HUDEP-2 (cell line): ENCODE measurements at regions not wholly inside any gene's neighbourhood (a gene's known extent, or its start where the extent isn't known, plus 50 kb on each side); places are given as distances from the start of the nearest gene placed in this dataset.

ENCODE experiments used
- DNase-seq, 76 experiments: peaks; one replicate each; lab custom pipeline; 2025; ENCODE audit not compliant: unreplicated experiment in 76 of 76; lab: John Stamatoyannopoulos, UW

DNA sequence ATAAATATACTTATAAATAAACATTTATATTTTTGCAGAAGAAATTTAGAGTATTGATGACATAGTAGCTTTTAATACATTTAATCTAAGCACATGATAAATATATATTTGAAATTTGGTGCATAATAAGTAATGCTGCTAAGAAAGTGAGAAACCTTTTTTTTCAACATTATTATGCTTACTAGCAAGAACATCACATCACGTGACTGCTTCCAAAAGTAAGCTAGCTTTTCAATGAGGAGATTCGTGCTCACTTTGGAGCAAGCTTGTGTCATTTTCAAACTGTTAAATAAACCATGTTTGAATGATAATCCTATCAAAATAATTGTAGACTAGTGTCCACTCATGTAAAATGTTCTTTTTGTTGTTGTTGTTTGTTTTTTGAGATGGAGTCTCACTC lies 109.0 kb upstream of the SLC4A7 start:
- no peak for DNase-seq

- DNase-seq: no peak
Measured at GRCh38 chr3:27591312-27592210, 107.4 kb upstream of the SLC4A7 start.

DNA sequence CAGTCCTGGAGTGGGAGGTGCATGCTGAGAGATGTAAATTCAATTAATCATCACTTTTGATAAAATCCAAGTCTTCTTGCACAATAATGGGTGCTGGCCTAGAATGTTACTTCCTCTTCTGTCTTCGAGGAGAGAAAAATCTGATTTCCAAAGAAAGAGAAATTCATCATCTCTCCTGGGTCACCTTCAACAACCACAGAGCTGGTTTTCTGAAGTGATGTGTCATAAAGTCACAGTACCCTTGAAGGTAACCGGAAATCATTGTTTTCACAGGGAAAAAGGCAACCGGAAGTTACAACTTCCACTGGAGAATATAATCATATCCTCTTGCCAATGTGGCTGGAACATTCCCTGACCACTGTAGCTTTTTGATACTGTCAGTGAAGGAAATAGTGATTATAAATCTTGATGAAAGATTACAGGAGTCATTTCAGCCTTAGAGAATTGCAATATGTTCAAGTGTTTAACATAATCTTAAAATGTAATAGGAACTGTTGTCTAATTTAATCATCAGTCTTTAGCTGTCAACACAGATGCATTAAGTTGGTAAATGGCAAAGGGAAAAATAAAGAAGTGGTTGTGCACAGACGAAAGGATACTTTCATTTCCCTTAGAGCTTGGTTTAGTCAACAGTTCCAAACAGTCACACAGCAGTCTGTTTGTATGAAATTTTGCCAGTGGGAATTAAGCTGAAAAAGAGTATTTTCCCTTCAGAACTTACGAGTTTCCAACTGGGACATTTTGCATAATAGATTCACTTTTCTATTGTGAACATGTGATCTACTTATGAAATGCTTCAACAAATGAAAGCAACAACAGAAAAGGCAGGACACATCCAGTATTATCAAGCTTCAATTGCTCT lies 106.5 kb upstream of the SLC4A7 start:
- DNase-seq: no peak

- DNase-seq: no peak
Measured at GRCh38 chr3:27589795-27590194, 105.6 kb upstream of the SLC4A7 start.

- no peak for DNase-seq
Measured at GRCh38 chr3:27585429-27585828, 101.2 kb upstream of the SLC4A7 start.

DNA sequence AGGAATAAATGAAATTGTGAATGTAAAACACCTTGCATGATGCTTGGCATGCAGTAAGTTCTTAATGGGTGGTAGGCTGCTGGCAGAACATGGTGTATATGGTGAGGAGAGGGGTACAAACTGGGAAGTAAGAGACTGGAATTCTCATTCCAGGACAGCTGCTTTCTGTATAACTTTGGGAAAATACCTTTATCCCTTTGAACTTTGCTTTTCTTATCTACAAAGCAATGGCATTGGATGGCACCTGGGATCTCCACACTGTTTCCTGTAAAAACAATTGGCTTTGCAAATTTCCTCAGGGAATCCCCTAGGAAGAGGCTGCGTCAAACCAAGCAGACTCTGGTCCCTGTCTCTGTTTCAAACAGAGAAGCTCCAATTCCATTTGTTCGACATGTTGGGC lies 100.7 kb upstream of the SLC4A7 start:
- no peak for DNase-seq

DNA sequence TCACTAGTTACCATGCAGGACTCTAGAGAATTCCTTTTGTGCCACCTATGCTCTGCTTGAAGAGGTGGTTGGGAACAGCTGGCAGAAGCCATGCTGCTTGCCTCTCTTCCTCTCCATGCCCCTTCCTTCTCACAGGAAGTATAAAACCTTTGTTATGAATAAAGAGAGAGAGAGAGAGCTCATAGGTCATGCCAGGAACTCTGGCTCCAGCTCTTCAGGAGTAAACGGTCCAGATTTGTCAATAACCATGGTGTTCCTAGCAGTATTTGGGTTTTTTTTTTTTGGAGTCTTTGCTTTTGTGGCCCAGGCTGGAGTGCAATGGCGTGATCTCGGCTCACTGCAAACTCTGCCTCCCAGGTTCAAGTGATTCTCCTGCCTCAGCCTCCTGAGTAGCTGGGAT lies 97.7 kb upstream of the SLC4A7 start:
- no peak for DNase-seq

DNA sequence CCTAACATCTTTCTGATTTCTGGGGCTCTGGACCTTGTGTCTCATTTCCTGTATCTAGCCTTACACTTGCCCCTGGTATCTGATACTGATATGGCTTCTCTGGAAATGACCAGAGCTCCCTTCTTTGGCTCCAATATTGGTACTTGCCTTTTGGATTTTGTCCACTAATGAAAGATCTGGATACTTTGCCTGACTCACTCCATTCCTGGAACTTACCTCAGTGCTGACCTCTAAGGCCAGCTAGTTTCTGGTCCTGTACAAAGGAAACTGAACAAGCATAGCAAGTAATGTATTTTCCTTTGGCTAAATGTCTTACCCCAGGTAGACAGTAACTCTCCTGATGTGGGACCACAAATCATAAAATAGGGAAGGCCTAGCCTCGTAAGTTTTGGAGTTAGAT lies 93.8 kb upstream of the SLC4A7 start:
- no peak for DNase-seq

- DNase-seq: no peak
Measured at GRCh38 chr3:27577504-27577903, 93.3 kb upstream of the SLC4A7 start.

DNA sequence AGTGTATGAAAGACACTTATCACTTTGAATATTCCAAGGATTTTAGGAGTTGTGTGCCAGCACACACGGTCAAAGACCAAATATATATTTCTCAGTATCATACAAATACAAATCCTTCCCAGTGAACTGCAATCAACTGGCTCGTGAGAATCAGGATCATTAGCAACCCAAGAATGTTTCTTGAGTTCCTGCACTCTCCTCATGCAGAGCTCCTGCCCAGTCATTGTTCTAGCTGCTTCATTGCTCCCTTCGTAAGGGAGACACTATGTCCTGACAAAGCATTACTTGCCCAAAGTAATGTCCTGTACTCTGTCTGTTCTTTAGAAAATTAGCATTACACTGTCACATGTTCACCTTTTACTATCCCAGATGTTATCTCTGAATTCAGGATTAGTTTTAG lies 92.0 kb upstream of the SLC4A7 start:
- no peak for DNase-seq

GRCh38 chr3:27575499-27575898 lies 91.3 kb upstream of the SLC4A7 start:
- DNase-seq: no peak

- DNase-seq: no peak
Measured at GRCh38 chr3:27574438-27574795, 90.2 kb upstream of the SLC4A7 start.

DNA sequence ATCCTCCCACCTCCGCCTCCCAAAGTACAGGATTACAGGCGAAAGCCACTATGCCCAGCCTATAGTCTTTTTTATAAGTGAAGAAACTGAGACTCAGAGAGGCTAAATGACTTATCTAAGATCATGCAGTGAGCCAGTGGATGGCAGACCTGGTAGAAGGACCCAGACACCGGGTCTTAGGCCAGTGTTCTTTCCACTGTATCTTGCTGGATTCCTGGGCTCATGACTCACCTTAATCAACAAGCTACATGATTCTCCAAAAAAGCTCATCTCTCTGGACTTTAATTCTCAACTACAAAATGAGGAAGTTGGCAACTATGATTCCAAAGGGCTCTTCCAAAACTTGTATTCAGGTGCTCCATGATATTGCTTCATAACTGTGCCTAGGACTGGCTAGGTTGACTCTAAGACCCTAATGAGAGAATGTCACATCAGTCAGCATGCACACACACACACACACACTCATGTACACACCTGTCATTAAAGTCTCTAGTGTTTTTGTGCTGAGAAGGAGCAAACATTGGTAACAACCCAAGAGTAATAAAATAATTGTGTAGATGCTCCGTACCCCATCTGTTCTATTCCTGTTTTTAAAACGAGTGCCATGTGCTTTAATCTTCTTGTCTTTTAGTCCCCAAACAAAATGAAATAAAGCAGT lies 89.7 kb upstream of the SLC4A7 start:
- DNase-seq: no peak

GRCh38 chr3:27573138-27573537 lies 89.0 kb upstream of the SLC4A7 start:
- DNase-seq: no peak

GRCh38 chr3:27571345-27571744 lies 87.2 kb upstream of the SLC4A7 start:
- DNase-seq: no peak

DNA sequence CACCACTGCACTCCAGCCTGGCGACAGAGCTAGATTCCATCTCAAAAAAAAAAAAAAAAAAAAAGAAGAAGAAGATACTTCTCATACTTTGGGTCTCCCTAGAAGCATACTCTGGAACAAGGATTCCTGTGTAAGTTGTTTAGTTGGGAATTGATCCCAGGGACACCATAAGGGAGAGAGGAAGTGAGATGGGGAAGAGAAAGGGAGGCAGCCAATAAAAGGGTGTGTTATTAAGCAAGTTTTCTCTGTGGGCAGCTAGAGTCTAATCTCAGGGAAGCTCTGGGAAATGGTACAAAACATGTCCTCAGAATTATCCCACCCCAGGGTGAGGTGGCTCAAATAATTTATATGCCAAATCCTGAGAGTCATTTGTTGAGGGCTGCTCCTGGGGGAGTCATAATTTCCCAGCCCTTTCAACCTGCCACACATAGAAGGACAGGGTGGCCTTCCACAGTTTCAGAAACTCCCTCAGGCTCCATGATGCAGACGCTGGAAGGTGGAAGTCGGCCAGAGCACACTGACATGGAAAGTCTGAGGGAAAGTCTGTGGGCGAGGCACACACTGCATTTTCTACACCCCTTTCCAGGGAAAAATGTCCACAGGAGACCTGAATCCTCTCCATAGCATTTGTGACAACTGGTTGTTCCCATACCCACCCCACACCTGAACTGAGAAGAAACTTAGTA lies 86.4 kb upstream of the SLC4A7 start:
- DNase-seq: no peak

GRCh38 chr3:27568393-27568792 lies 84.2 kb upstream of the SLC4A7 start:
- no peak for DNase-seq

GRCh38 chr3:27567251-27567650 lies 83.1 kb upstream of the SLC4A7 start:
- no peak for DNase-seq

GRCh38 chr3:27565201-27565852 lies 81.1 kb upstream of the SLC4A7 start:
- no peak for DNase-seq

GRCh38 chr3:27561576-27561975 lies 77.4 kb upstream of the SLC4A7 start:
- DNase-seq: no peak
